ENCODE measurements at regions not wholly inside any gene's neighbourhood (a gene's known extent, or its start where the extent isn't known, plus 50 kb on each side); places are given as distances from the start of the nearest gene placed in this dataset.
"Not testable (repeated sequence)": the region's sequence is repeated elsewhere in the genome, so short reads cannot be mapped to it uniquely, and the experiment has no call there.

- intact Hi-C loops (cut with micrococcal nuclease), result no loop called here
These were observed 50.3 kb upstream of the KYNU start for GRCh38 chr2:142827170-142827569.

GRCh38 chr2:142825861-142826260 is 51.6 kb upstream of the KYNU start:
- intact Hi-C loops (cut with micrococcal nuclease), result no loop called here

GRCh38 chr2:142824756-142825155 is 52.7 kb upstream of the KYNU start:
- intact Hi-C loops (cut with micrococcal nuclease), result no loop called here

- intact Hi-C loops (cut with micrococcal nuclease), result no loop called here
These were observed 55.3 kb upstream of the KYNU start for GRCh38 chr2:142822190-142822589.

GRCh38 chr2:142819411-142819810 is 58.1 kb upstream of the KYNU start:
- intact Hi-C loops (cut with micrococcal nuclease), result no loop called here

- intact Hi-C loops (cut with micrococcal nuclease), result no loop called here
These were observed 62.1 kb upstream of the KYNU start for GRCh38 chr2:142815375-142815774.

- intact Hi-C loops (cut with micrococcal nuclease), result no loop called here
These were observed 63.3 kb upstream of the KYNU start for GRCh38 chr2:142813830-142814829.

GRCh38 chr2:142811644-142812043 is 65.8 kb upstream of the KYNU start:
- intact Hi-C loops (cut with micrococcal nuclease), result not testable (repeated sequence)

- intact Hi-C loops (cut with micrococcal nuclease), result no loop called here
These were observed 72.2 kb upstream of the KYNU start for GRCh38 chr2:142805244-142805643.

GRCh38 chr2:142803158-142803557 is 74.3 kb upstream of the KYNU start:
- intact Hi-C loops (cut with micrococcal nuclease), result no loop called here

- intact Hi-C loops (cut with micrococcal nuclease), result no loop called here
These were observed 80.9 kb upstream of the KYNU start for GRCh38 chr2:142796588-142796987.

- intact Hi-C loops (cut with micrococcal nuclease), result no loop called here
These were observed 81.3 kb upstream of the KYNU start for GRCh38 chr2:142796161-142796560.

- intact Hi-C loops (cut with micrococcal nuclease), result no loop called here
These were observed 82.6 kb upstream of the KYNU start for GRCh38 chr2:142794850-142795249.

GRCh38 chr2:142792328-142792727 is 85.1 kb upstream of the KYNU start:
- intact Hi-C loops (cut with micrococcal nuclease), result not testable (repeated sequence)

- intact Hi-C loops (cut with micrococcal nuclease), result no loop called here
These were observed 86.1 kb upstream of the KYNU start for GRCh38 chr2:142791335-142791734.

- intact Hi-C loops (cut with micrococcal nuclease), result no loop called here
These were observed 90.4 kb upstream of the KYNU start for GRCh38 chr2:142786918-142787702.

GRCh38 chr2:142782942-142783443 is 94.5 kb upstream of the KYNU start:
- intact Hi-C loops (cut with micrococcal nuclease), result no loop called here

GRCh38 chr2:142781146-142781545 is 96.3 kb upstream of the KYNU start:
- intact Hi-C loops (cut with micrococcal nuclease), result no loop called here

- intact Hi-C loops (cut with micrococcal nuclease), result no loop called here
These were observed 99.2 kb upstream of the KYNU start for GRCh38 chr2:142778289-142778688.

GRCh38 chr2:142777742-142778141 is 99.7 kb upstream of the KYNU start:
- intact Hi-C loops (cut with micrococcal nuclease), result no loop called here

- intact Hi-C loops (cut with micrococcal nuclease), result no loop called here
These were observed 107.7 kb upstream of the KYNU start for GRCh38 chr2:142769761-142770160.

GRCh38 chr2:142767847-142768246 is 109.6 kb upstream of the KYNU start:
- intact Hi-C loops (cut with micrococcal nuclease), result no loop called here
